ENCODE measurements at regions not wholly inside any gene's neighbourhood (a gene's known extent, or its start where the extent isn't known, plus 50 kb on each side); places are given as distances from the start of the nearest gene placed in this dataset.

DNA sequence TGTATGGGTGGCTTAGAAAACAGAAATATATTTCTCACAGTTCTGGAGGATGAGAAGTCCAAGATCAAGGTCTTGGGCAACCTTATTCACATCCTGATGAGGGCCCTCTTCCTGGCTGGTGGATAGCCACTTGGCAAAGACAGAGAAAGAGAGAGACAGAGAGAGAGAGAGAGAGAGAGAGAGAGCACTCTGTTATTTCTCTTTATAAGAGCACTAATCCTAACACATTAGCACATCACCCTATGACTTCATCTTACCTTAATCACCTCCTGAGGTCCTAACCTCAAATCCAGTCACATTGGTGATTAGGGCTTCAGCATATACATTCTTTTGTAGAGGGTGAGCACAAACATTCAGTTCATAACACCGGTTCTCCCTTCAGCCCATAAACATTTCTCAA is 430.3 kb downstream of the EFNB2 start:
- H3K9me3 ChIP-seq (ENCODE audit: insufficient read depth in 2 of 2, low read depth in 1 of 2, low read length in 1 of 2): no peaks in the 10 kb centered on the region
- DNase-seq (ENCODE audit: low read depth in 1 of 2, low spot score in 2 of 2) (no peak), FAIRE-seq (no peak)
- no peaks in the 10 kb centered on the region for H4K20me1 ChIP-seq (replicated peaks in 1 of 2; ENCODE audit: control insufficient read depth in 1 of 2, insufficient read depth in 2 of 2, low read length in 2 of 2)
- no peak overlapping the region for H3K4me3 ChIP-seq (ENCODE audit: extremely low read depth in 1 of 4, insufficient read depth in 2 of 4, low read depth in 3 of 4, low read length in 4 of 4)
- no peak overlapping the region for H3K9ac ChIP-seq (replicated peaks in 1 of 4; ENCODE audit: extremely low read depth in 1 of 4, low read depth in 3 of 4, low read length in 3 of 4)
- H2BK120ac ChIP-seq (replicated peaks; ENCODE audit: low read depth, low read length): no peak overlapping the region
- no peak overlapping the region for H3K27ac ChIP-seq (ENCODE audit: low read depth, low read length)
- no peak overlapping the region for H3K4ac ChIP-seq (replicated peaks; ENCODE audit: insufficient read length, low read depth, low read length)
- no peak overlapping the region for H3K56ac ChIP-seq (replicated peaks; ENCODE audit: insufficient read length, low read depth, low read length)
- H2BK15ac ChIP-seq (ENCODE audit: low read length): no peak overlapping the region
- H3K18ac ChIP-seq (ENCODE audit: extremely low read depth, low read length): no peak overlapping the region
- no peak overlapping the region for H4K91ac ChIP-seq (replicated peaks; ENCODE audit: insufficient read length, low read length)
- peaks cover 0 to 8% (median 6%) of the 10 kb centered on the region in 4 experiments; a peak in 4 of 7 replicates for H3K4me1 ChIP-seq (replicated peaks in 1 of 4; ENCODE audit: control insufficient read depth in 3 of 4, insufficient read depth in 4 of 4, low read length in 3 of 4)
- H2AFZ ChIP-seq (ENCODE audit: low read length): no peak overlapping the region
- no peak overlapping the region for H4K8ac ChIP-seq (ENCODE audit: extremely low read depth, insufficient read depth, low read length)
- no peaks in the 10 kb centered on the region for H3K36me3 ChIP-seq (ENCODE audit: control insufficient read depth in 2 of 4, insufficient read depth in 4 of 4, low read length in 3 of 4)
- H2AK5ac ChIP-seq (ENCODE audit: low read depth, low read length): no peak overlapping the region
- no peak overlapping the region for H2BK5ac ChIP-seq (ENCODE audit: low read depth, low read length)
- H3K23ac ChIP-seq (ENCODE audit: insufficient read length): no peak overlapping the region
- no peak overlapping the region for H2BK12ac ChIP-seq (ENCODE audit: low read depth, low read length)
- no peaks in the 10 kb centered on the region for H3K79me2 ChIP-seq (ENCODE audit: control insufficient read depth in 1 of 2, insufficient read depth in 2 of 2, low read length in 2 of 2)
- WGBS, 2 experiments (ENCODE audit: extremely low coverage in 1 of 2, insufficient coverage in 1 of 2, insufficient read length in 1 of 2, insufficient replicate concordance in 2 of 2, low coverage in 1 of 2, low lambda C conversion rate in 2 of 2, missing lambda C conversion rate in 1 of 2): 90% methylated on average over 1 of the region's 1 CpG; no CpG with 5 or more reads in 1 of the 2 experiments
- H3K4me2 ChIP-seq (ENCODE audit: insufficient read depth in 1 of 2, low read depth in 2 of 2, low read length in 2 of 2): no peak overlapping the region
- H3K23me2 ChIP-seq (ENCODE audit: low read depth, low read length): no peaks in the 10 kb centered on the region
- no peak overlapping the region for H4K5ac ChIP-seq (ENCODE audit: insufficient read length, low read depth, low read length)
- H3K79me1 ChIP-seq (ENCODE audit: low read depth, low read length): no peaks in the 10 kb centered on the region
- H3K14ac ChIP-seq (ENCODE audit: insufficient read length): no peak overlapping the region
- ChIA-PET POLR2A (ENCODE audit: partially characterized antibody) (interaction anchor here (0.7 kb wide), 1 partner anchor 221 kb away, joined by 3 read pairs; no protein-coding TSS in a partner anchor), CTCF (ENCODE audit: partially characterized antibody) (no interaction called here)
- no peaks in the 10 kb centered on the region; a peak in 1 of 7 replicates for H3K27me3 ChIP-seq (replicated peaks in 1 of 4; ENCODE audit: control insufficient read depth in 3 of 4, extremely low read depth in 1 of 4, insufficient read depth in 3 of 4, low read length in 3 of 4)
- H2BK20ac ChIP-seq (ENCODE audit: low read length): no peak overlapping the region
- TF ChIP-seq SIRT6 (IDR thresholded peaks at IDR 0.05; ENCODE audit: low read length) (no peak), CTBP2 (IDR thresholded peaks at IDR 0.05; ENCODE audit: borderline replicate concordance, insufficient read depth, insufficient read length, low read length) (no peak), KDM4A (IDR thresholded peaks at IDR 0.05; ENCODE audit: low read depth, low read length, severe bottlenecking) (no peak), RAD21 (IDR thresholded peaks at IDR 0.05 in 1 of 2, conservative IDR thresholded peaks at IDR 0.05 in 1 of 2; ENCODE audit: low read depth in 2 of 2, low read length in 2 of 2) (no peak), JUND (IDR thresholded peaks at IDR 0.05; ENCODE audit: low read length) (no peak), EP300 (IDR thresholded peaks at IDR 0.05; ENCODE audit: borderline replicate concordance in 1 of 2, low read depth in 2 of 2, low read length in 2 of 2) (no peak), BACH1 (IDR thresholded peaks at IDR 0.05; ENCODE audit: low read length) (no peak), SP4 (IDR thresholded peaks at IDR 0.05; ENCODE audit: low read length) (no peak), NANOG (IDR thresholded peaks at IDR 0.05; ENCODE audit: insufficient read depth, low read depth, low read length, poor library complexity, severe bottlenecking) (no peak), RBBP5 (IDR thresholded peaks at IDR 0.05; ENCODE audit: borderline replicate concordance, low read depth, low read length) (no peak), BCL11A (IDR thresholded peaks at IDR 0.05; ENCODE audit: low read depth in 2 of 2, low read length in 2 of 2) (no peak), MAFK (IDR thresholded peaks at IDR 0.05; ENCODE audit: low read depth, low read length) (no peak)
- TF ChIP-seq, protein P1, sequence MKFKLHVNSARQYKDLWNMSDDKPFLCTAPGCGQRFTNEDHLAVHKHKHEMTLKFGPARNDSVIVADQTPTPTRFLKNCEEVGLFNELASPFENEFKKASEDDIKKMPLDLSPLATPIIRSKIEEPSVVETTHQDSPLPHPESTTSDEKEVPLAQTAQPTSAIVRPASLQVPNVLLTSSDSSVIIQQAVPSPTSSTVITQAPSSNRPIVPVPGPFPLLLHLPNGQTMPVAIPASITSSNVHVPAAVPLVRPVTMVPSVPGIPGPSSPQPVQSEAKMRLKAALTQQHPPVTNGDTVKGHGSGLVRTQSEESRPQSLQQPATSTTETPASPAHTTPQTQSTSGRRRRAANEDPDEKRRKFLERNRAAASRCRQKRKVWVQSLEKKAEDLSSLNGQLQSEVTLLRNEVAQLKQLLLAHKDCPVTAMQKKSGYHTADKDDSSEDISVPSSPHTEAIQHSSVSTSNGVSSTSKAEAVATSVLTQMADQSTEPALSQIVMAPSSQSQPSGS (IDR thresholded peaks at IDR 0.05; ENCODE audit: low read length): no peak
